ENCODE measurements at regions not wholly inside any gene's neighbourhood (a gene's known extent, or its start where the extent isn't known, plus 50 kb on each side); places are given as distances from the start of the nearest gene placed in this dataset.

DNA sequence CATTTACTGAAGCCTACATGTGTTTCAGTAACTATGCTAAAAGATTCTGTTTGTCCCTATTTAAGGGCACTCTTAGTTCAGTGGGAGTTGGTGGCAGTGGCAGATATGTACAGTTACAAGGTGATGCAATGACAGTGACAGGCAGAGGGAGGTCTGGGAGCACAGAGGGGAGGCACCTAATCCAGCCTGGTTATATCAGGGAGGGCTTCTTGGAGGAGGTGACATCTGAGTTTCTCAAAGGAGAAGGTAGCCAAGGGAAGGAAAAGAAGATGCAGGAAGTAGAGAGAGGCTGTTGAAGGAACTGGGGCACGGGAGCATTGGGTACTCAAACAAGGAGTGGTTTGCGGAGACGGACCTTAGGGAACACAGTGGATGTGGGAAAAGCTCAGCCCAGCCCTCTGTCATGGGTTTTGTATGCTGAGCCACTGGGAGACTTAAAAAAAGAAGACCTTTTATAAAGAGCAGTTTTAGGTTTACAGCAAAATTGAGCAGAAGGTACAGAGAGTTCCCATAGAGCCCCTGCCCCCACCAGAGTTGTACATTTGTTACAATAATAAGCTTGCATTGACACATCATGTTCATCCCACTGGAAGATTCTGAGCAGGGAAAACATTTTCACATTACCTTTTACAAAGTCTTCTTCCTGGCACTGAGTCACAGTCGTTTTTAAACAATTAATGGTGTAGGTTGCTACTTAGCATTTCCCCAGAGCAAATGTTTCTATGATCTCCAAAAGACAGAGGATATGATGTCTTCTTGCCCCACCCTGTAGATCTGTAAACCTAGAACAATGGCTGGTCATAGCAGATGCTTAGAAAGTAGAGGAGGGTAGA lies 83.0 kb upstream of the TAF1B start:
- Histone ChIP-seq H3K27me3 (replicated peaks; ENCODE audit: insufficient read depth, low read depth, low read length, poor library complexity) (no peaks in the 10 kb centered on the region), H3K36me3 (ENCODE audit: insufficient read depth, low read length, poor library complexity, severe bottlenecking) (no peaks in the 10 kb centered on the region), H3K9me3 (ENCODE audit: low read depth, low read length, poor library complexity, severe bottlenecking) (no peaks in the 10 kb centered on the region), H3K27ac (ENCODE audit: low read depth, low read length, poor library complexity, severe bottlenecking) (no peak overlapping the region), H3K4me1 (ENCODE audit: insufficient read depth, low read length, poor library complexity, severe bottlenecking) (peaks cover 15% of the 10 kb centered on the region), H3K4me3 (ENCODE audit: low read depth, low read length, poor library complexity, severe bottlenecking) (no peak overlapping the region)
- intact Hi-C loops (cut with micrococcal nuclease; ENCODE audit: unreplicated experiment) = no loop called here
- TF ChIP-seq, protein P1, sequence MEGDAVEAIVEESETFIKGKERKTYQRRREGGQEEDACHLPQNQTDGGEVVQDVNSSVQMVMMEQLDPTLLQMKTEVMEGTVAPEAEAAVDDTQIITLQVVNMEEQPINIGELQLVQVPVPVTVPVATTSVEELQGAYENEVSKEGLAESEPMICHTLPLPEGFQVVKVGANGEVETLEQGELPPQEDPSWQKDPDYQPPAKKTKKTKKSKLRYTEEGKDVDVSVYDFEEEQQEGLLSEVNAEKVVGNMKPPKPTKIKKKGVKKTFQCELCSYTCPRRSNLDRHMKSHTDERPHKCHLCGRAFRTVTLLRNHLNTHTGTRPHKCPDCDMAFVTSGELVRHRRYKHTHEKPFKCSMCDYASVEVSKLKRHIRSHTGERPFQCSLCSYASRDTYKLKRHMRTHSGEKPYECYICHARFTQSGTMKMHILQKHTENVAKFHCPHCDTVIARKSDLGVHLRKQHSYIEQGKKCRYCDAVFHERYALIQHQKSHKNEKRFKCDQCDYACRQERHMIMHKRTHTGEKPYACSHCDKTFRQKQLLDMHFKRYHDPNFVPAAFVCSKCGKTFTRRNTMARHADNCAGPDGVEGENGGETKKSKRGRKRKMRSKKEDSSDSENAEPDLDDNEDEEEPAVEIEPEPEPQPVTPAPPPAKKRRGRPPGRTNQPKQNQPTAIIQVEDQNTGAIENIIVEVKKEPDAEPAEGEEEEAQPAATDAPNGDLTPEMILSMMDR (conservative IDR thresholded peaks at IDR 0.05; ENCODE audit: low read depth, low read length) = no peak
- no peak for DNase-seq (ENCODE audit: low spot score)
- BruUV-seq (replicated peaks) = no TSS peak
- POLR2A ChIA-PET (ENCODE audit: low non-redundant PET) = no interaction called here
- CTCF ChIA-PET = no interaction called here

DNA sequence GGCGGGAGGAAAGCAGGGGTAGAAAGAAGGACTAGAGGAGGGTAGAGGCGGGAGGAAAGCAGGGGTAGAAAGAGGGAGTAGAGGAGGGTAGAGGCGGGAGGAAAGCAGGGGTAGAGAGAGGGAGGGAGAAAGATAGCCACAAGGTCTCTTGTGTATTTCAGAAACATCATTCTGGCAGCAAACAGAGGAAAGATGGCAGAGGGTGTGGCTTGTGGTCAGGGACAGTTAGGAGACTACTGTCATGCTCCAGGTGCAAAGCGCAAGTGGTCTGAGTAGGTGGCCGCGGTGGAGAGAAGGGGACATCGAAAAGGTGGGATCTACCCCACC lies 82.4 kb upstream of the TAF1B start:
- no peak overlapping the region for H3K4me3 ChIP-seq (ENCODE audit: low read depth, low read length, poor library complexity, severe bottlenecking)
- TF ChIP-seq, protein P1 (conservative IDR thresholded peaks at IDR 0.05; ENCODE audit: low read depth, low read length) = no peak
- no peak for TF ChIP-seq EZH2 (IDR thresholded peaks at IDR 0.05; ENCODE audit: borderline replicate concordance, low read depth, low read length, poor library complexity, severe bottlenecking)
- no peaks in the 10 kb centered on the region for H3K27me3 ChIP-seq (replicated peaks; ENCODE audit: insufficient read depth, low read depth, low read length, poor library complexity)
- peaks cover 15% of the 10 kb centered on the region for H3K4me1 ChIP-seq (ENCODE audit: insufficient read depth, low read length, poor library complexity, severe bottlenecking)
- no TSS peak for BruUV-seq (replicated peaks)
- intact Hi-C loops (cut with micrococcal nuclease; ENCODE audit: unreplicated experiment) = no loop called here
- ChIA-PET CTCF (no interaction called here), POLR2A (ENCODE audit: low non-redundant PET) (no interaction called here)
- DNase-seq (ENCODE audit: low spot score) = no peak
- no peaks in the 10 kb centered on the region for H3K9me3 ChIP-seq (ENCODE audit: low read depth, low read length, poor library complexity, severe bottlenecking)
- H3K27ac ChIP-seq (ENCODE audit: low read depth, low read length, poor library complexity, severe bottlenecking) = no peak overlapping the region
- no peaks in the 10 kb centered on the region for H3K36me3 ChIP-seq (ENCODE audit: insufficient read depth, low read length, poor library complexity, severe bottlenecking)

DNA sequence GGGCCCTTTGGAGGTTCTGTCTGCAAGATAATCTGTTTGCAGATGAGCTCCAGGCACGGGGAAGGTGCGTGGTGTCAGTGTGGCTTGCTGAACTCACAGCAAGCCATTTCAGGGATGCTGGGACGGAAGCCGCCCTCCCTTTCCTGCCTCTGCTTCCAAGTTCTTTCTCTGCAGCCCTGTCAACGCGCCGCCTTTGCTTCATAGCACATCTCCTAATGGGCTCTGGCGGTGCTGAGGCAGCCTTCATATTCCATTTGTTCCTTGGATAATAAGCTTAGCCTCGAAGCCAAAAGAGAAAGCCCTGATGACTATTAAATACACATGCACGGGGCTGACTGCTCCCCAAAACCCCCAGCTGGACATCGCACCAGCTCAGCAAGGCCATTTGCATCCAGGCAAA lies 81.7 kb upstream of the TAF1B start:
- no peak for DNase-seq (ENCODE audit: low spot score)
- Histone ChIP-seq H3K27ac (ENCODE audit: low read depth, low read length, poor library complexity, severe bottlenecking) (no peak overlapping the region), H3K9me3 (ENCODE audit: low read depth, low read length, poor library complexity, severe bottlenecking) (no peaks in the 10 kb centered on the region), H3K4me3 (ENCODE audit: low read depth, low read length, poor library complexity, severe bottlenecking) (no peak overlapping the region), H3K36me3 (ENCODE audit: insufficient read depth, low read length, poor library complexity, severe bottlenecking) (no peaks in the 10 kb centered on the region), H3K27me3 (replicated peaks; ENCODE audit: insufficient read depth, low read depth, low read length, poor library complexity) (no peaks in the 10 kb centered on the region), H3K4me1 (ENCODE audit: insufficient read depth, low read length, poor library complexity, severe bottlenecking) (peaks cover 15% of the 10 kb centered on the region)
- ChIA-PET CTCF (no interaction called here), POLR2A (ENCODE audit: low non-redundant PET) (no interaction called here)
- intact Hi-C loops (cut with micrococcal nuclease; ENCODE audit: unreplicated experiment) = no loop called here
- no peak for TF ChIP-seq EZH2 (IDR thresholded peaks at IDR 0.05; ENCODE audit: borderline replicate concordance, low read depth, low read length, poor library complexity, severe bottlenecking)
- TF ChIP-seq, protein P1 (conservative IDR thresholded peaks at IDR 0.05; ENCODE audit: low read depth, low read length) = no peak
- BruUV-seq (replicated peaks) = no TSS peak

Data from A673 (cell line).